RWPE1 (cell line): ENCODE measurements at regions not wholly inside any gene's neighbourhood (a gene's known extent, or its start where the extent isn't known, plus 50 kb on each side); places are given as distances from the start of the nearest gene placed in this dataset.

ENCODE experiments used
- CTCF ChIA-PET: fragments of 350-600 bp; sonication (Branson Sonifier 250); formaldehyde crosslinking; extraction: SDS; loops from one replicate; lab custom pipeline; 2021; lab: Yijun Ruan, JAX
- POLR2A ChIA-PET: fragments of 400-600 bp; formaldehyde crosslinking; extraction: SDS; loops from one replicate; lab custom pipeline; 2020; ENCODE audit warnings: antibody characterized with exemption; ENCODE audit not compliant: low non-redundant PET; lab: Yijun Ruan, JAX
- DNase-seq: peaks from one replicate; pipeline ENCODE4 v3.0.0; 2012; ENCODE audit warnings: low spot score
- H3K27ac ChIP-seq: fragments of 450-650 bp; 2 replicates; pipeline ENCODE4 v1.5.1; 2017
- TF ChIP-seq, protein P1 (sequence below): fragments of 450-650 bp; conservative IDR thresholded peaks from 2 replicates; pipeline ENCODE4 v1.5.1; 2017; ENCODE audit warnings: low read depth, mild to moderate bottlenecking

DNA sequence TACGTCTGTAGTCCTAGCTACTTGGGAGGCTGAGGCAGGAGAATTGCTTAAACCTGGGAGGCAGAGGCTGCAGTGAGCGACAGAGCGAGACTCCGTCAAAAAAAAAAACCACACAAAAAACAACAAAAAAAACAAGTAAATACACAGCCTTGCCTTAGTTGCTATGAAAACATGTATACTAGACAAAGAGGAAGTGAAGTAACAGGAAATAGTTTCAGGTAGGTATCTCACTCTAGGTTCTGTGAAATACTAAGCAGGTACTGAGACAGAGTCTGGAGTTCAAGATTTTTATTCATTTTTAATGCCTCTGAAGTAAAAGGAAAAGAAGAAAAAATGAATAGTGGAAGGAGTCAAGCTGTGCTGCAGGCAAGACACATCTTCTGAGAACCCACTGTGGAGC lies 687.9 kb upstream of the RGMB start:
- H3K27ac ChIP-seq, result no peak overlapping the region
- POLR2A ChIA-PET, result no interaction called here
- TF ChIP-seq, protein P1, sequence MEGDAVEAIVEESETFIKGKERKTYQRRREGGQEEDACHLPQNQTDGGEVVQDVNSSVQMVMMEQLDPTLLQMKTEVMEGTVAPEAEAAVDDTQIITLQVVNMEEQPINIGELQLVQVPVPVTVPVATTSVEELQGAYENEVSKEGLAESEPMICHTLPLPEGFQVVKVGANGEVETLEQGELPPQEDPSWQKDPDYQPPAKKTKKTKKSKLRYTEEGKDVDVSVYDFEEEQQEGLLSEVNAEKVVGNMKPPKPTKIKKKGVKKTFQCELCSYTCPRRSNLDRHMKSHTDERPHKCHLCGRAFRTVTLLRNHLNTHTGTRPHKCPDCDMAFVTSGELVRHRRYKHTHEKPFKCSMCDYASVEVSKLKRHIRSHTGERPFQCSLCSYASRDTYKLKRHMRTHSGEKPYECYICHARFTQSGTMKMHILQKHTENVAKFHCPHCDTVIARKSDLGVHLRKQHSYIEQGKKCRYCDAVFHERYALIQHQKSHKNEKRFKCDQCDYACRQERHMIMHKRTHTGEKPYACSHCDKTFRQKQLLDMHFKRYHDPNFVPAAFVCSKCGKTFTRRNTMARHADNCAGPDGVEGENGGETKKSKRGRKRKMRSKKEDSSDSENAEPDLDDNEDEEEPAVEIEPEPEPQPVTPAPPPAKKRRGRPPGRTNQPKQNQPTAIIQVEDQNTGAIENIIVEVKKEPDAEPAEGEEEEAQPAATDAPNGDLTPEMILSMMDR, result no peak
- CTCF ChIA-PET, result no interaction called here
- no peak for DNase-seq

DNA sequence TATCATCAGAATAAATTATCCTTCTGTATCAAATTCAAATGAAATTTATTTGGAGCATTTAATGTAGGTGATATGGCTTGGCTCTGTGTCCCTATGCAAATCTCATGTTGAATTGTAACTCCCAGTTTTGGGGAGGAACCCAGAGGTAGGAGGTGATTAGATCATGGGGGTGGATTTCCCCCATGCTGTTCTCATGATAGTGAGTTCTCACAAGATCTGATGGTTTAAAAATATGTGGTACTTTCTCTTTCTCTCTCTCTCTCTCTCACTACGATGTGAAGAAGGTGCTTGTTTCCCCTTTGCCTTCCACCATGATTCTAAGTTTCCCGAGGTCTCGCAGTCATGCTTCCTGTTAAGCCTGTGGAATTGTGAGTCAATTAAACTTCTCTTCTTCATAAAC lies 678.4 kb upstream of the RGMB start:
- H3K27ac ChIP-seq, result no peak overlapping the region
- TF ChIP-seq, protein P1, result no peak
- CTCF ChIA-PET, result interaction anchor here (0.7 kb wide), 1 partner anchor 288 kb away, joined by 4 read pairs; no protein-coding TSS in a partner anchor
- no peak for DNase-seq
- POLR2A ChIA-PET, result no interaction called here

DNA sequence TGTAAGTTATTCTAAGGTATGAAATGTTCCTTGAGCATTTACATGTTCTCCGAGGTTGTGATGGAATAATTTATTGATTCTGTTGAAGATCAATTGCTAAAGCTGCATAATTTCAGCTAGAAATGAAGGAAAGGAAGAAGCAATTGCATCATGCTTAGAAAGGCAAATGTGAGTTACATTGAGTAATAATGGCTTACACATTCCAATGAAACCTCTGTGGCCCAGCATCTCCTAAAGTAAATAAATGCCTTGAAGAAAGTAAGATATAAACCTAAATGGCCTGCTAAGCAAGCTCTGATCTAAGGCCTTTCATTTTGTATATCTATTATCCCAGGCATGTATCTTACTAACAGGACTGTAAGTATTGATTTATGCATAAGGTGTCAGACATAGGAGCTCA lies 677.3 kb upstream of the RGMB start:
- TF ChIP-seq, protein P1, result no peak
- no peak for DNase-seq
- no peak overlapping the region for H3K27ac ChIP-seq
- POLR2A ChIA-PET, result no interaction called here
- CTCF ChIA-PET, result interaction anchor here (0.6 to 0.7 kb wide), 2 partner anchors 12 to 399 kb away, joined by 3 read pairs; no protein-coding TSS in a partner anchor

DNA sequence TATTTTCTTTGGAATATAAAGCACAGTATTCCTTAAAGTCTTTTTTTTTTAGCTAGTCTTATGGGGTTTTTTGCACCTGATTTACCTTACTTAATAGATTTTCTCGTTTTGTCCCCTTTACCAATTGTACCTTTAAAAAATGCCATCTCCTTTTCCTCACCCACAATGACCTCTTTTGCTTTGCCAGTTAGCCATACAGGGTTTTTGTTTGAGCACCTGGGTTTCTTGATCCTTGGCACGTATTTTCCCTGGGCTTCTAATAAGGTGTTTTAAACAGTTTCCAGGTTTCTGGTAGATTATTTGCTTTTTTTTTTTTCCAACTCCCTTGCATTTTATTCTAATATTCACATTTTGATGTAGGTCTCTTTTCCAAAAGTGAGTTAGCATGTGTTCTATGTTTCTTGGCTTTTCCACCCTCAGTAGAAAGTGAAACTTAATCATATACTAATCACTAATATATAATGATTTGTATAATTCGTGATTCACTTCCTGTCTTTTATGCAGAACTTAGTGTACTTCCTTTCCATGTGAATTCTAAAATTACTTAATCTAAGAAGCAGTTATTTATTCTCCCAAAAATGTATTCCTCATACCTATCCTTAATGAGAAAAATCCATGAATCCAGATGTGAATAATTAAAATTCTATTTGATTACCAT lies 673.9 kb upstream of the RGMB start:
- POLR2A ChIA-PET, result no interaction called here
- H3K27ac ChIP-seq, result no peak overlapping the region
- CTCF ChIA-PET, result interaction anchor here (0.6 to 1.0 kb wide), 4 partner anchors 8 to 669 kb away, joined by 3 to 6 read pairs (median 3); no protein-coding TSS in a partner anchor
- DNase-seq, result no peak
- TF ChIP-seq, protein P1, result no peak

DNA sequence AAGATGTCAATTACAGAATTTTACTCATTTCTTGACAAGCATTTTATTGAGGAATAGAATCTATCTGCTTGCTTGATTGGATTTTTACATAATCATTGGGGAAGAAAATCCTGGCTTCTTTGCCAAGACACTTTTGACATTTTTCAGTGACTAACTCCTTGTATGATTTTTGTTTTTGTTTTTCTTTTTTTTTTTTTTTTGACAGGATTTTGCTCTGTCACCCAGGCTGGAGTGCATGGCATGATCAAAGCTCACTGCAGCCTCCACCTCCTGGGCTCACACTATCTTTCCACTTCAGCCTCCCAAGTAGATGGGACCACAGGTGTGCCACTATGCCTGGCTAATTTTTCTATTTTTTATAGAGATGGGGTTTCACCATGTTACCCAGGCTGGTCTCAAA lies 672.3 kb upstream of the RGMB start:
- POLR2A ChIA-PET, result no interaction called here
- H3K27ac ChIP-seq, result no peak overlapping the region
- TF ChIP-seq, protein P1, result no peak
- no peak for DNase-seq
- CTCF ChIA-PET, result no interaction called here

DNA sequence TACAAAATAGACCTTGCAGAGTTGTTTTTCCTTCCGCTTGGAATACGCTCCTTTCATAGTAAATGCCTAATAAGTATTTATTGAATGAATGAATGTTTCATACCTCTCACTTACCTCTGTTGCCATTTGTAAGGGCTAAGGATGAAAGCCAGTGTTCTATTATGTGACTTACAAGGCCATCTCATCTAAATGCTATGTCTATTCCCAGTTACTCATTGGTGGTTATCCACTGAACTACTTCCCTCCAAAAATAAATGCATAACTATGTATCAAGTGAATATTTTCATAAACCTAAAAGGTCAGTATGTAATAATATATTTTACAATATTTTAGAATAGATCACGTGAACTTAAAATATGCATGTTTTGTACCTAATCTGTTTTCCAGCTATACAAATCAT lies 670.5 kb upstream of the RGMB start:
- ChIA-PET CTCF (interaction anchor here (0.9 kb wide), 1 partner anchor 664 kb away, joined by 9 read pairs; no protein-coding TSS in a partner anchor), POLR2A (no interaction called here)
- DNase-seq, result no peak
- TF ChIP-seq, protein P1, result no peak
- no peak overlapping the region for H3K27ac ChIP-seq
